ENCODE measurements at regions not wholly inside any gene's neighbourhood (a gene's known extent, or its start where the extent isn't known, plus 50 kb on each side); places are given as distances from the start of the nearest gene placed in this dataset.

DNA sequence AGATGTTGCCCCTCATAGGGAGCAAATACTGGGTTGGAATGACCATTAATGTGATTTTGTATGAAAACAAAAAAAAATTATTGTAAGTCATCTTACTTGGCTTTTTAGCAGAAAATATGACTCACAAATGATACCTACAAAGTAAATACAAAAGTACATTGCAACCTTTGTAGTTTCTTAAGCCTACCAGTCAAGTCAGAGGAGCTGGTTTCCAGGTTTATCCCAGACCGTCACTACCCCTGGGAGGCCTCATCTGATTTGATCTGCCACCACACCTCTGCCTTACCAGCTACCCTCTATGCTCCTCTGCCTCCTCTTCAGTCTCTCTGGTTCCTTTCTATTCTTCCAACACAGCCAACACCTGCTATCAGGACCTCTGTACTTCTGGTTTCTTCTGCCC, 349.9 kb upstream of the CCNH start:
- intact Hi-C loops (cut with DNase I) = no loop called here
- Histone ChIP-seq H3K9me3 (no peaks in the 10 kb centered on the region), H3K36me3 (no peaks in the 10 kb centered on the region), H3K27ac (no peak overlapping the region), H3K27me3 (no peaks in the 10 kb centered on the region), H3K4me1 (no peaks in the 10 kb centered on the region), H3K4me3 (no peak overlapping the region)
- no peak for DNase-seq (ENCODE audit: low spot score in 2 of 2)
- TF ChIP-seq, protein P1, sequence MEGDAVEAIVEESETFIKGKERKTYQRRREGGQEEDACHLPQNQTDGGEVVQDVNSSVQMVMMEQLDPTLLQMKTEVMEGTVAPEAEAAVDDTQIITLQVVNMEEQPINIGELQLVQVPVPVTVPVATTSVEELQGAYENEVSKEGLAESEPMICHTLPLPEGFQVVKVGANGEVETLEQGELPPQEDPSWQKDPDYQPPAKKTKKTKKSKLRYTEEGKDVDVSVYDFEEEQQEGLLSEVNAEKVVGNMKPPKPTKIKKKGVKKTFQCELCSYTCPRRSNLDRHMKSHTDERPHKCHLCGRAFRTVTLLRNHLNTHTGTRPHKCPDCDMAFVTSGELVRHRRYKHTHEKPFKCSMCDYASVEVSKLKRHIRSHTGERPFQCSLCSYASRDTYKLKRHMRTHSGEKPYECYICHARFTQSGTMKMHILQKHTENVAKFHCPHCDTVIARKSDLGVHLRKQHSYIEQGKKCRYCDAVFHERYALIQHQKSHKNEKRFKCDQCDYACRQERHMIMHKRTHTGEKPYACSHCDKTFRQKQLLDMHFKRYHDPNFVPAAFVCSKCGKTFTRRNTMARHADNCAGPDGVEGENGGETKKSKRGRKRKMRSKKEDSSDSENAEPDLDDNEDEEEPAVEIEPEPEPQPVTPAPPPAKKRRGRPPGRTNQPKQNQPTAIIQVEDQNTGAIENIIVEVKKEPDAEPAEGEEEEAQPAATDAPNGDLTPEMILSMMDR (IDR thresholded peaks at IDR 0.05) = no peak

DNA sequence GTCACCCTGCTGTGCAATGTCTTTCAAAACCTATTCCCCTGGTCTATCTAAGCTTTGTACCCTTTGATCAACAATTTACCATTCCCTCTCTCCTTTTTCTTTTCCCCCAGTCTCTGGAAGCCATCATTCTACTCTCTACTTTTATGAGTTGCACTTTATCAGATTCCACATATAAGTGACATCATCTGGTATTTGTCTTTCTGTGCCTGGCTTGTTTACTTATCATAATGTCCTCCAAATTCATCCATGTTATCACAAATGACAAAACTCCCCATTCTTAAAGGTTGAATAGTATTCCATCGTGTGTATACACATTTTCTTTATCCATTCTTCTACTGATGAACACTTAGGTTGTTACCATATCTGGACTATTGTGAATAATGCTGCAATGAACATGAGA, 344.2 kb upstream of the CCNH start:
- no peak overlapping the region for H3K4me3 ChIP-seq
- DNase-seq (ENCODE audit: low spot score in 2 of 2) = no peak
- TF ChIP-seq, protein P1 (IDR thresholded peaks at IDR 0.05) = no peak
- no peaks in the 10 kb centered on the region for H3K9me3 ChIP-seq
- H3K27me3 ChIP-seq = no peaks in the 10 kb centered on the region
- no peaks in the 10 kb centered on the region for H3K36me3 ChIP-seq
- H3K27ac ChIP-seq = no peak overlapping the region
- no peaks in the 10 kb centered on the region for H3K4me1 ChIP-seq
- intact Hi-C loops (cut with DNase I) = no loop called here

- Histone ChIP-seq H3K4me3 (no peak overlapping the region), H3K36me3 (no peaks in the 10 kb centered on the region), H3K4me1 (no peaks in the 10 kb centered on the region), H3K27ac (no peak overlapping the region), H3K9me3 (no peaks in the 10 kb centered on the region), H3K27me3 (no peaks in the 10 kb centered on the region)
- TF ChIP-seq, protein P1 (IDR thresholded peaks at IDR 0.05) = no peak
- intact Hi-C loops (cut with DNase I) = no loop called here
- no peak for DNase-seq (ENCODE audit: low spot score in 2 of 2)
Observed at GRCh38 chr5:87755360-87755759, 342.6 kb upstream of the CCNH start.

DNA sequence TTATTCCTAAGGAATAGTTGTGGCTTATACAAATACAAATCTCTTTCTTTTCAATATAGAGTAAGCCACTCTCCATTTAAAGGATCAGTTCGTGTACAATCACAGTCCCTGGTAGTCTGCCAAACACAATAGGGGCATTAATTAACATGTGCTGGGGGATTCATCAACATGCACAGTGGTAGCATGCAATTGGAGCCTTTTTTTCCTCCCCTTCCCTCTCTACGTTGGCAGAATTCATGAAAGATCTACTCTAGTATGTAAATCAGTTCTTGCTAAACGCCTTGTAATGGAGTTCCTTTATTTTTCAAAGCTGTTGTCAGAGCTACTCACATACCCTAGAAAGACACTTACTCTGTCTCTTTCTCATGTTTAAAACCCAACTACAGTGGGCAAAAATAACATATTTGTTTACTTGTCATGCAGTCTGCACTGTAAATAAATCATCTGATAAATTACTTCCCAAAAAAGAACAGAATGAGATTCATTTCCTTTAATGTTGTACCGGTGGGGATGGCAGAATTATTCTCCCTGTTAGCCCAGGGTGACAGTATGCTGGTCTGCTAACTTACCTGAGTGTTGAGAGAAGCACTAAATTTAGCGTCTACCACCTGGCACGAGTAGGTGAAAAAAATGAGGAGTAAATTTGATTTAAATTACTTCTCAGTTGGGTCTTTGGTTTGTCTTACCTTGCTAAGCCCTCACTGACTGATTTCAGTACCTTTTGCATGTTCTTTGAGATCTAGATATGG, 341.5 kb upstream of the CCNH start:
- Histone ChIP-seq H3K36me3 (no peaks in the 10 kb centered on the region), H3K9me3 (no peaks in the 10 kb centered on the region), H3K4me3 (no peak overlapping the region), H3K27ac (no peak overlapping the region), H3K4me1 (no peaks in the 10 kb centered on the region), H3K27me3 (no peaks in the 10 kb centered on the region)
- TF ChIP-seq, protein P1 (IDR thresholded peaks at IDR 0.05) = no peak
- intact Hi-C loops (cut with DNase I) = no loop called here
- no peak for DNase-seq (ENCODE audit: low spot score in 2 of 2)

DNA sequence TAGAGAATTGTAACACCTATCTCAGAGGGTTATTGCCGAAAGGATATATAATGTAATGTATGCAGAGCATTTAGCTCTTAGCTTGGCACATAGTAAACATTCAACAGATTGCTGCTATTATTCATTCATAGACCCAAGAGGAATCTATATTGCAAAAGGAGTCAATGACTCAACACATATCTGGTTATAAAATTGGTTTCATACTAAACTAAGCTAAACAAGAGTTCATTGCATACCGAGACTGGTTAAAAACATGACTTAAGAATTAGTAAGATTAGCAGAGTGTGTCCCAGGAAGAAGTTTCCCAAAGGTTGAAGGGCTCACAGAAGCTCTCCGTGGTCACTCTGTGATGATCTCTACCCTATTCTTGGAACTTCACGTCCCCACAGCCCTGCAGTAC, 339.6 kb upstream of the CCNH start:
- no peak overlapping the region for H3K27ac ChIP-seq
- H3K4me1 ChIP-seq = no peaks in the 10 kb centered on the region
- H3K4me3 ChIP-seq = no peak overlapping the region
- intact Hi-C loops (cut with DNase I) = no loop called here
- H3K9me3 ChIP-seq = no peaks in the 10 kb centered on the region
- no peaks in the 10 kb centered on the region for H3K36me3 ChIP-seq
- DNase-seq (ENCODE audit: low spot score in 2 of 2) = no peak
- TF ChIP-seq, protein P1 (IDR thresholded peaks at IDR 0.05) = no peak
- H3K27me3 ChIP-seq = no peaks in the 10 kb centered on the region

- no peaks in the 10 kb centered on the region for H3K4me1 ChIP-seq
- H3K36me3 ChIP-seq = no peaks in the 10 kb centered on the region
- H3K27ac ChIP-seq = no peak overlapping the region
- no peaks in the 10 kb centered on the region for H3K27me3 ChIP-seq
- no peaks in the 10 kb centered on the region for H3K9me3 ChIP-seq
- no peak for DNase-seq (ENCODE audit: low spot score in 2 of 2)
- TF ChIP-seq, protein P1 (IDR thresholded peaks at IDR 0.05) = no peak
- no peak overlapping the region for H3K4me3 ChIP-seq
- intact Hi-C loops (cut with DNase I) = no loop called here
Observed at GRCh38 chr5:87751824-87752223, 339.1 kb upstream of the CCNH start.

All from ascending aorta (tissue), 2 donors.